GM20431 (cell line): ENCODE measurements at regions not wholly inside any gene's neighbourhood (a gene's known extent, or its start where the extent isn't known, plus 50 kb on each side); places are given as distances from the start of the nearest gene placed in this dataset.
"Not testable (repeated sequence)": the region's sequence is repeated elsewhere in the genome, so short reads cannot be mapped to it uniquely, and the experiment has no call there.

Experiments
- in situ Hi-C: fragments of 300-500 bp; cut with MseI, MboI; formaldehyde crosslinking; loops from one replicate; pipeline ENCODE4 v1.15.0; 2020; ENCODE audit warnings: low sequenced_read_pairs; ENCODE audit not compliant: unreplicated experiment

- in situ Hi-C loops = no loop called here
Observed at GRCh38 chr12:11446372-11446771, 51.0 kb upstream of the PRB2 start.

GRCh38 chr12:11457996-11458645 is 62.8 kb upstream of the PRB2 start:
- in situ Hi-C loops = no loop called here

- in situ Hi-C loops = no loop called here
Observed at GRCh38 chr12:11460343-11461023, 65.1 kb upstream of the PRB2 start.

- in situ Hi-C loops = no loop called here
Observed at GRCh38 chr12:11461433-11461832, 66.1 kb upstream of the PRB2 start.

GRCh38 chr12:11477110-11477509 is 81.7 kb upstream of the PRB2 start:
- in situ Hi-C loops = no loop called here

- in situ Hi-C loops = loop anchor here (10.0 kb wide), 2 partner anchors 258 to 718 kb away; no protein-coding TSS in a partner anchor
Observed at GRCh38 chr12:11482955-11483354, 87.6 kb upstream of the PRB2 start.

GRCh38 chr12:11486623-11487444 is 91.5 kb upstream of the PRB2 start:
- in situ Hi-C loops = loop anchor here (10.0 kb wide), 2 partner anchors 262 to 722 kb away; no protein-coding TSS in a partner anchor

- in situ Hi-C loops = no loop called here
Observed at GRCh38 chr12:11496157-11496851, 100.9 kb upstream of the PRB2 start.

GRCh38 chr12:11497438-11497837 is 102.1 kb upstream of the PRB2 start:
- in situ Hi-C loops = no loop called here

GRCh38 chr12:11497995-11498394 is 102.6 kb upstream of the PRB2 start:
- in situ Hi-C loops = no loop called here

- in situ Hi-C loops = not testable (repeated sequence)
Observed at GRCh38 chr12:11498574-11498973, 103.2 kb upstream of the PRB2 start.

- in situ Hi-C loops = no loop called here
Observed at GRCh38 chr12:11499806-11500187, 104.4 kb upstream of the PRB2 start.

GRCh38 chr12:11500188-11500860 is 105.0 kb upstream of the PRB2 start:
- in situ Hi-C loops = no loop called here

- in situ Hi-C loops = no loop called here
Observed at GRCh38 chr12:11500861-11501230, 105.5 kb upstream of the PRB2 start.

- in situ Hi-C loops = no loop called here
Observed at GRCh38 chr12:11508699-11509098, 113.3 kb upstream of the PRB2 start.

- in situ Hi-C loops = no loop called here
Observed at GRCh38 chr12:11509326-11509725, 114.0 kb upstream of the PRB2 start.

GRCh38 chr12:11510671-11511070 is 115.3 kb upstream of the PRB2 start:
- in situ Hi-C loops = no loop called here

GRCh38 chr12:11513288-11513687 is 117.9 kb upstream of the PRB2 start:
- in situ Hi-C loops = no loop called here

- in situ Hi-C loops = no loop called here
Observed at GRCh38 chr12:11517080-11517479, 121.7 kb upstream of the PRB2 start.

GRCh38 chr12:11524446-11524845 is 125.0 kb upstream of the ETV6 start:
- in situ Hi-C loops = no loop called here
